GM12891 (cell line): ENCODE measurements at regions not wholly inside any gene's neighbourhood (a gene's known extent, or its start where the extent isn't known, plus 50 kb on each side); places are given as distances from the start of the nearest gene placed in this dataset.

ENCODE experiments used
- SPI1 ChIP-seq: IDR thresholded peaks from 2 replicates; pipeline ENCODE4 v1.6.1; 2011; ENCODE audit warnings: low read depth, low read length, control low read depth
- TAF1 ChIP-seq: IDR thresholded peaks from 2 replicates; pipeline ENCODE4 v1.6.1; 2011; ENCODE audit warnings: low read depth, low read length, control low read depth

- TF ChIP-seq SPI1 (no peak), TAF1 (no peak)
Observed at GRCh38 chr19:30172613-30173242, 199.5 kb upstream of the ZNF536 start.
